Activated T-cell treated with anti-CD3 and anti-CD28 coated beads, Interleukin-2, amount 50 U/mL, for 72 hours (primary cell): ENCODE measurements at regions not wholly inside any gene's neighbourhood (a gene's known extent, or its start where the extent isn't known, plus 50 kb on each side); places are given as distances from the start of the nearest gene placed in this dataset.

Source experiments
- ATAC-seq, 2 donors: fragments of 150-1000 bp; cut with Tn5 transposase; replicated peaks in 1 of 2; 2 replicates each; pipeline ENCODE4 v1.10.0; 2021; ENCODE audit warnings: moderate library complexity in 2 of 2, mild to moderate bottlenecking in 1 of 2
- DNase-seq, 2 donors: peaks; one replicate each; pipeline ENCODE4 v3.0.0; 2021 to 2022; ENCODE audit warnings: mixed read lengths in 1 of 2
- H3K27ac Mint-ChIP-seq: one replicate; pipeline ENCODE4 v1.8.0; 2022; ENCODE audit warnings: mild to moderate bottlenecking, moderate library complexity, mixed read lengths
- H3K27me3 Mint-ChIP-seq: one replicate; pipeline ENCODE4 v1.8.0; 2022; ENCODE audit warnings: low read depth, mixed read lengths
- H3K36me3 Mint-ChIP-seq, 2 donors: one replicate each; pipeline ENCODE4 v1.8.0; 2022; ENCODE audit warnings: mixed read lengths in 2 of 2, mild to moderate bottlenecking in 1 of 2; ENCODE audit not compliant: insufficient read depth in 2 of 2
- H3K4me1 Mint-ChIP-seq: one replicate; pipeline ENCODE4 v1.8.0; 2022; ENCODE audit warnings: low read depth, mixed read lengths
- H3K4me3 Mint-ChIP-seq, 2 donors: one replicate each; pipeline ENCODE4 v1.8.0; 2022; ENCODE audit warnings: mild to moderate bottlenecking in 2 of 2, mixed read lengths in 2 of 2, moderate library complexity in 2 of 2
- H3K9me3 Mint-ChIP-seq, 2 donors: one replicate each; pipeline ENCODE4 v1.8.0; 2022; ENCODE audit warnings: mixed read lengths in 2 of 2

- Mint-ChIP-seq H3K27me3 (no peaks in the 10 kb centered on the region), H3K27ac (no peak overlapping the region), H3K9me3 (no peaks in the 10 kb centered on the region), H3K4me3 (no peak overlapping the region), H3K36me3 (no peaks in the 10 kb centered on the region), H3K4me1 (no peaks in the 10 kb centered on the region)
- no peak for DNase-seq
- ATAC-seq = no peak
Observed at GRCh38 chr2:2855297-2855696, 522.3 kb downstream of the EIPR1 start.

GRCh38 chr2:2853346-2853745 lies 522.3 kb upstream of the MYT1L start:
- no peaks in the 10 kb centered on the region for H3K4me1 Mint-ChIP-seq
- ATAC-seq (no peak), DNase-seq (no peak)
- H3K27ac Mint-ChIP-seq = no peak overlapping the region
- no peaks in the 10 kb centered on the region for H3K9me3 Mint-ChIP-seq
- H3K27me3 Mint-ChIP-seq = no peaks in the 10 kb centered on the region
- no peak overlapping the region for H3K4me3 Mint-ChIP-seq
- H3K36me3 Mint-ChIP-seq = no peaks in the 10 kb centered on the region

- no peak overlapping the region for H3K27ac Mint-ChIP-seq
- H3K9me3 Mint-ChIP-seq = no peaks in the 10 kb centered on the region
- no peaks in the 10 kb centered on the region for H3K36me3 Mint-ChIP-seq
- ATAC-seq (no peak), DNase-seq (no peak)
- H3K4me1 Mint-ChIP-seq = no peaks in the 10 kb centered on the region
- H3K27me3 Mint-ChIP-seq = no peaks in the 10 kb centered on the region
- no peak overlapping the region for H3K4me3 Mint-ChIP-seq
Observed at GRCh38 chr2:2851806-2852777, 521.0 kb upstream of the MYT1L start.

- ATAC-seq (no peak), DNase-seq (no peak)
- Mint-ChIP-seq H3K27me3 (no peaks in the 10 kb centered on the region), H3K27ac (no peak overlapping the region), H3K36me3 (no peaks in the 10 kb centered on the region), H3K4me1 (no peaks in the 10 kb centered on the region), H3K9me3 (no peaks in the 10 kb centered on the region), H3K4me3 (no peak overlapping the region)
Observed at GRCh38 chr2:2851316-2851715, 520.2 kb upstream of the MYT1L start.

GRCh38 chr2:2850859-2851258 lies 519.8 kb upstream of the MYT1L start:
- no peaks in the 10 kb centered on the region for H3K4me1 Mint-ChIP-seq
- H3K27me3 Mint-ChIP-seq = no peaks in the 10 kb centered on the region
- H3K27ac Mint-ChIP-seq = no peak overlapping the region
- no peak overlapping the region for H3K4me3 Mint-ChIP-seq
- no peak for ATAC-seq
- H3K36me3 Mint-ChIP-seq = no peaks in the 10 kb centered on the region
- no peaks in the 10 kb centered on the region for H3K9me3 Mint-ChIP-seq
- DNase-seq = no peak

- H3K4me3 Mint-ChIP-seq = no peak overlapping the region
- H3K36me3 Mint-ChIP-seq = no peaks in the 10 kb centered on the region
- no peaks in the 10 kb centered on the region for H3K9me3 Mint-ChIP-seq
- ATAC-seq (no peak), DNase-seq (no peak)
- no peaks in the 10 kb centered on the region for H3K4me1 Mint-ChIP-seq
- no peaks in the 10 kb centered on the region for H3K27me3 Mint-ChIP-seq
- no peak overlapping the region for H3K27ac Mint-ChIP-seq
Observed at GRCh38 chr2:2850218-2850755, 519.2 kb upstream of the MYT1L start.

GRCh38 chr2:2849464-2850217 lies 518.6 kb upstream of the MYT1L start:
- no peaks in the 10 kb centered on the region for H3K4me1 Mint-ChIP-seq
- H3K4me3 Mint-ChIP-seq = no peak overlapping the region
- H3K27ac Mint-ChIP-seq = no peak overlapping the region
- ATAC-seq (no peak), DNase-seq (no peak)
- H3K36me3 Mint-ChIP-seq = no peaks in the 10 kb centered on the region
- no peaks in the 10 kb centered on the region for H3K9me3 Mint-ChIP-seq
- no peaks in the 10 kb centered on the region for H3K27me3 Mint-ChIP-seq

GRCh38 chr2:2848621-2849333 lies 517.7 kb upstream of the MYT1L start:
- Mint-ChIP-seq H3K27ac (no peak overlapping the region), H3K9me3 (no peaks in the 10 kb centered on the region), H3K36me3 (no peaks in the 10 kb centered on the region), H3K27me3 (no peaks in the 10 kb centered on the region), H3K4me1 (no peaks in the 10 kb centered on the region), H3K4me3 (no peak overlapping the region)
- ATAC-seq = no peak
- DNase-seq = no peak

GRCh38 chr2:2848198-2848597 lies 517.1 kb upstream of the MYT1L start:
- Mint-ChIP-seq H3K4me1 (no peaks in the 10 kb centered on the region), H3K27ac (no peak overlapping the region), H3K27me3 (no peaks in the 10 kb centered on the region), H3K36me3 (no peaks in the 10 kb centered on the region), H3K4me3 (no peak overlapping the region), H3K9me3 (no peaks in the 10 kb centered on the region)
- no peak for ATAC-seq
- DNase-seq = no peak

- Mint-ChIP-seq H3K27me3 (no peaks in the 10 kb centered on the region), H3K27ac (no peak overlapping the region), H3K4me3 (no peak overlapping the region), H3K9me3 (no peaks in the 10 kb centered on the region), H3K36me3 (no peaks in the 10 kb centered on the region), H3K4me1 (no peaks in the 10 kb centered on the region)
- ATAC-seq (no peak), DNase-seq (no peak)
Observed at GRCh38 chr2:2847209-2847676, 516.2 kb upstream of the MYT1L start.

GRCh38 chr2:2846332-2847208 lies 515.5 kb upstream of the MYT1L start:
- no peak overlapping the region for H3K4me3 Mint-ChIP-seq
- H3K27me3 Mint-ChIP-seq = no peaks in the 10 kb centered on the region
- no peaks in the 10 kb centered on the region for H3K4me1 Mint-ChIP-seq
- H3K36me3 Mint-ChIP-seq = no peaks in the 10 kb centered on the region
- no peak overlapping the region for H3K27ac Mint-ChIP-seq
- ATAC-seq = no peak
- no peak for DNase-seq
- H3K9me3 Mint-ChIP-seq = no peaks in the 10 kb centered on the region

GRCh38 chr2:2845806-2846315 lies 514.8 kb upstream of the MYT1L start:
- no peaks in the 10 kb centered on the region for H3K36me3 Mint-ChIP-seq
- H3K4me3 Mint-ChIP-seq = no peak overlapping the region
- H3K9me3 Mint-ChIP-seq = no peaks in the 10 kb centered on the region
- DNase-seq = no peak
- H3K4me1 Mint-ChIP-seq = no peaks in the 10 kb centered on the region
- no peak for ATAC-seq
- H3K27me3 Mint-ChIP-seq = no peaks in the 10 kb centered on the region
- no peak overlapping the region for H3K27ac Mint-ChIP-seq
